ENCODE measurements at regions not wholly inside any gene's neighbourhood (a gene's known extent, or its start where the extent isn't known, plus 50 kb on each side); places are given as distances from the start of the nearest gene placed in this dataset.

DNA sequence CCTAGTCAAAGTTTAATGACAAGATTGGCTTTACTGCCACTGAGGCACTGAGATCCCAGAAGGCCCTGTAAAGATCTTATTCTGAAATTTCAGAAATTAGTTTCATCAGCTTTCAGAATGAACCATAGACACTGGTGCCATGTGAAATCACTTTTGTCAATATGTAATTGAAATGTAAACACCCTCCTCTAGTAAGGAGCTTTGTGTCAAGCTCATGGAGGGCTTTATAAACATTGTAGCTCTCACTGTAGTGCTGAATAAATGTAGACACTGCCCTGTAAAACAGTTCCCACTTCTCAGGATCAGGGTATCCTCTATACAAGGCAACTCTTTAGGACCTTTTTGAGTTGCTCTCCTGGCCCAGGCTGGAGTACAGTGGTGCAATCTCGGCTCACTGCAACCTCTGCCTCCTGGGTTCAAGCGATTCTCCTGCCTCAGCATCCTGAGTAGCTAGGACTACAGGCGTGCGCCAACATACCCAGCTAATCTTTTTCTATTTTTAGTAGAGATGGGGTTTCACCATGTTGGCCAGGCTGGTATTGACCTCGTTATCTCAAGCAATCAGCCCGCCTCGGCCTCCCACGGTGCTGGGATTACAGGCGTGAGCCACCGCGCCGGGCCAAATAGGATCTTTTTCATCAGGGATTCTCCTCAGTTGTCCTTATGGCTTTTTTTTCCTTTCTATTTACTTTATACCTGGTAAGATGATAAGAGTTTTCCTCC is 1823.9 kb upstream of the CDH9 start:
- Histone ChIP-seq H3K4me3 (no peak overlapping the region), H3K9me3 (ENCODE audit: low read depth) (no peaks in the 10 kb centered on the region), H3K27ac (no peak overlapping the region), H3K36me3 (no peaks in the 10 kb centered on the region), H3K4me1 (ENCODE audit: low read depth) (no peaks in the 10 kb centered on the region), H3K27me3 (no peaks in the 10 kb centered on the region)
- TF ChIP-seq, protein P1, sequence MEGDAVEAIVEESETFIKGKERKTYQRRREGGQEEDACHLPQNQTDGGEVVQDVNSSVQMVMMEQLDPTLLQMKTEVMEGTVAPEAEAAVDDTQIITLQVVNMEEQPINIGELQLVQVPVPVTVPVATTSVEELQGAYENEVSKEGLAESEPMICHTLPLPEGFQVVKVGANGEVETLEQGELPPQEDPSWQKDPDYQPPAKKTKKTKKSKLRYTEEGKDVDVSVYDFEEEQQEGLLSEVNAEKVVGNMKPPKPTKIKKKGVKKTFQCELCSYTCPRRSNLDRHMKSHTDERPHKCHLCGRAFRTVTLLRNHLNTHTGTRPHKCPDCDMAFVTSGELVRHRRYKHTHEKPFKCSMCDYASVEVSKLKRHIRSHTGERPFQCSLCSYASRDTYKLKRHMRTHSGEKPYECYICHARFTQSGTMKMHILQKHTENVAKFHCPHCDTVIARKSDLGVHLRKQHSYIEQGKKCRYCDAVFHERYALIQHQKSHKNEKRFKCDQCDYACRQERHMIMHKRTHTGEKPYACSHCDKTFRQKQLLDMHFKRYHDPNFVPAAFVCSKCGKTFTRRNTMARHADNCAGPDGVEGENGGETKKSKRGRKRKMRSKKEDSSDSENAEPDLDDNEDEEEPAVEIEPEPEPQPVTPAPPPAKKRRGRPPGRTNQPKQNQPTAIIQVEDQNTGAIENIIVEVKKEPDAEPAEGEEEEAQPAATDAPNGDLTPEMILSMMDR (IDR thresholded peaks at IDR 0.05; ENCODE audit: low read depth, low read length) = no peak
- DNase-seq (ENCODE audit: low read depth in 1 of 2, low spot score in 1 of 2) = no peak

DNA sequence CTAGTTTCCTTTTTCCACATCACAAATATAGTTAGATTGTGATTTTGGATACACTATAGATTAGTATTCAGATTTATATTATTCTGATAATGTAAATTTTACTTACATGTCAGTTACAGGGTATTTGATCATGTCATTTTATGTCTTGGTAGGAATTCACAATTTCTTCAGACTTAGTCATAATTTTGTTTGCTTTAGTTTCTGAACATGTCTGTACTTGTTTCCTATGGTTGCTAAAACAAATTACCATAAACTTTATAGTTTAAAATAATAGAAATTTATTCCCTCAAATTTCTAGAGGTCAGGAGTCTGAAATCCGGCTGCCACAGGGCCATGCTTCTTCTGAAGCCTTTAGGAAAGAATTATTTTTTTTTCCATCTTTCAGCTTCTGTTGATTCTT is 1817.2 kb upstream of the CDH9 start:
- H3K9me3 ChIP-seq (ENCODE audit: low read depth) = no peaks in the 10 kb centered on the region
- H3K36me3 ChIP-seq = no peaks in the 10 kb centered on the region
- no peak overlapping the region for H3K27ac ChIP-seq
- DNase-seq (ENCODE audit: low read depth in 1 of 2, low spot score in 1 of 2) = no peak
- no peaks in the 10 kb centered on the region for H3K4me1 ChIP-seq (ENCODE audit: low read depth)
- H3K27me3 ChIP-seq = no peaks in the 10 kb centered on the region
- no peak overlapping the region for H3K4me3 ChIP-seq
- TF ChIP-seq, protein P1 (IDR thresholded peaks at IDR 0.05; ENCODE audit: low read depth, low read length) = no peak

DNA sequence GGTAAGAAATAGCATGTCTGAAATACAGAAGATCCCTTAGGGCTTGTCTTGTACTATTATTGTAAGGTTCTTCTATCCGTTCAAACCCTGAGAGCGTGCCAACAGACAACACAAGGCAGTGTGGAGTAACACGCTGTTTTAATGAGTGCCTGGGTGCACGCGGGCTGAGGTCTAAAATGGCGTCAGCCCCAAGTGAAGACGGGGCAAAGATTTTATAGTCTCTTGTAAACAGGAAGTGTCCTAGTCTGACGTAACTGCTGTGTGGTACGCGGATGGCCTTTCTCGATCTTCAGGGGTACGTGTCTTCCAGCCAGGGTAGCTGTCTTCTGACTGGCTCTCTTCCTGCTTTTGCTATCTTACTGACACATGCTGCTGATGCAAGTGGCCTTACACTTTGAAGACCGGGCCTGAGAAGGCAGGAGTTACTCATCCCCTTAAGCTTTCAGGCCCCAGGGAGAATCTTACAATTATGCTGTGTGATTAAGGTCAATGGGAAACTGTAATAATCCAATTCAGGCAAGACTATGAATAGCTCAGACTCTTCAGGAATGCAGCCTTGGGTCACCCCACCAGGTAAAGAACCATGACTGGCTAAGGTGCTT is 1812.0 kb upstream of the CDH9 start:
- no peaks in the 10 kb centered on the region for H3K9me3 ChIP-seq (ENCODE audit: low read depth)
- H3K4me1 ChIP-seq (ENCODE audit: low read depth) = no peaks in the 10 kb centered on the region
- no peaks in the 10 kb centered on the region for H3K36me3 ChIP-seq
- H3K4me3 ChIP-seq = no peak overlapping the region
- H3K27me3 ChIP-seq = no peaks in the 10 kb centered on the region
- TF ChIP-seq, protein P1 (IDR thresholded peaks at IDR 0.05; ENCODE audit: low read depth, low read length) = no peak
- no peak for DNase-seq (ENCODE audit: low read depth in 1 of 2, low spot score in 1 of 2)
- no peak overlapping the region for H3K27ac ChIP-seq

DNA sequence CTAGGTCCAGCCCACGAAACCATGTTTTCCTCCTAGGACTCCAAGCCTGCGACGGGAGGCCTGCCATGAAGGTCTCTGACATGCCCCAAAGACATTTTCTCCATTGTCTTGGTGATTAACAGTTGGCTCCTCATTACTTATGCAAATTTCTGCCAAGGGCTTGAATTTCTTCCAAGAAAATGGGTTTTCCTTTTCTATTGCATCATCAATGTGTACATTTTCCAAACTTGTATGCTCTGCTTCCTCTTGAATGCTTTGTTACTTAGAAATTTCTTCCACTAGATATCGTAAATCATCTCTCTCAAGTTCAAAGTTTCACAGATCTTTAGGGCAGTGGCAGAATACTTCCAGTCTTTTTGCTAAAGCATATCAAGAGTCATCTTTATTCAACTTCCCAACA is 1792.7 kb upstream of the CDH9 start:
- no peak overlapping the region for H3K4me3 ChIP-seq
- no peak for DNase-seq (ENCODE audit: low read depth in 1 of 2, low spot score in 1 of 2)
- H3K4me1 ChIP-seq (ENCODE audit: low read depth) = no peaks in the 10 kb centered on the region
- H3K36me3 ChIP-seq = no peaks in the 10 kb centered on the region
- no peaks in the 10 kb centered on the region for H3K9me3 ChIP-seq (ENCODE audit: low read depth)
- H3K27ac ChIP-seq = no peak overlapping the region
- TF ChIP-seq, protein P1 (IDR thresholded peaks at IDR 0.05; ENCODE audit: low read depth, low read length) = no peak
- H3K27me3 ChIP-seq = no peaks in the 10 kb centered on the region

DNA sequence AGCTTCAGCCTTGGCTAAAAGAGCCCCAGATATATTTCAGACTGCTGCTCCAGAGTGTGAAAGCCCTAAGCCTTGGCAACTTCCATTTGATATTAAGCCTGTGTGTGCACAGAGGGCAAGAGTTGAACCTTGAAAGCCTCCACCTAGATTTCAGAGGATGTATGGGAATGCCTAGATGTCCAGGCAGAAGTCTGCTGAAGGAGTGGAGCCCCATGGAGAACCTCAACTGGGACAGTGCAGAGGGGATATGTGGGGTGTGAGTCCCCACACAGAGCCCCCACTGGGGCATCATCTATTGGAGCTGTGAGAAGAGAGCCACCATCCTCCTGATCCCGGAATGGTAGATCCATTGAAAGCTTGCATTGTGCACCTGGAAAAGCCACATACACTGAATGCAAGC is 1784.8 kb upstream of the CDH9 start:
- no peaks in the 10 kb centered on the region for H3K9me3 ChIP-seq (ENCODE audit: low read depth)
- TF ChIP-seq, protein P1 (IDR thresholded peaks at IDR 0.05; ENCODE audit: low read depth, low read length) = no peak
- no peak overlapping the region for H3K4me3 ChIP-seq
- DNase-seq (ENCODE audit: low read depth in 1 of 2, low spot score in 1 of 2) = no peak
- H3K27me3 ChIP-seq = no peaks in the 10 kb centered on the region
- no peaks in the 10 kb centered on the region for H3K36me3 ChIP-seq
- no peak overlapping the region for H3K27ac ChIP-seq
- no peaks in the 10 kb centered on the region for H3K4me1 ChIP-seq (ENCODE audit: low read depth)

Data from cardiac muscle cell (in vitro differentiated cells and primary cell).